HG03045 (cell line): ENCODE measurements at regions not wholly inside any gene's neighbourhood (a gene's known extent, or its start where the extent isn't known, plus 50 kb on each side); places are given as distances from the start of the nearest gene placed in this dataset.
"Not testable (repeated sequence)": the region's sequence is repeated elsewhere in the genome, so short reads cannot be mapped to it uniquely, and the experiment has no call there.

Experiments
- ATAC-seq: cut with Tn5 transposase; IDR thresholded peaks from one replicate; pipeline ENCODE4 v1.9.1; 2021; ENCODE audit warnings: mild to moderate bottlenecking, moderate library complexity; ENCODE audit not compliant: unreplicated experiment

DNA sequence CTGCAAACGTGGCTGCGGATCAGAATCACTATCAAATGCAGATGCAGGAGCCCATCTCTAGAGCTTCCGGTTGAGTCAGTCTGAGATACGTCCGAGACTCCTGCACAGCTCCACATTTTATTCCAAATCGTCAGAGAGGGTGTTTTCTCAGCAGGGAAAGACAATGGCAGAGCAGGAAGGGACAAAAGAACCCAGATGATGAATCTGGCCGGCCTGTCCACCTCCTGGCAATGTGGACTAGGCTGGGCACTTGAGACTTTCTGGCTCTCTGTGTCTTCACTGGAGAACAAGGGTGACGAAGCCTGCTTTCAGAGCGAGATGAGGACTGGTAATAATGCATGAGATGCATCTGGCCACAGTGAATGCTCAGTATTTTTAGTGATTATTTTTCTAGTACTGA, 255.9 kb upstream of the MYT1L start:
- ATAC-seq, result no peak

DNA sequence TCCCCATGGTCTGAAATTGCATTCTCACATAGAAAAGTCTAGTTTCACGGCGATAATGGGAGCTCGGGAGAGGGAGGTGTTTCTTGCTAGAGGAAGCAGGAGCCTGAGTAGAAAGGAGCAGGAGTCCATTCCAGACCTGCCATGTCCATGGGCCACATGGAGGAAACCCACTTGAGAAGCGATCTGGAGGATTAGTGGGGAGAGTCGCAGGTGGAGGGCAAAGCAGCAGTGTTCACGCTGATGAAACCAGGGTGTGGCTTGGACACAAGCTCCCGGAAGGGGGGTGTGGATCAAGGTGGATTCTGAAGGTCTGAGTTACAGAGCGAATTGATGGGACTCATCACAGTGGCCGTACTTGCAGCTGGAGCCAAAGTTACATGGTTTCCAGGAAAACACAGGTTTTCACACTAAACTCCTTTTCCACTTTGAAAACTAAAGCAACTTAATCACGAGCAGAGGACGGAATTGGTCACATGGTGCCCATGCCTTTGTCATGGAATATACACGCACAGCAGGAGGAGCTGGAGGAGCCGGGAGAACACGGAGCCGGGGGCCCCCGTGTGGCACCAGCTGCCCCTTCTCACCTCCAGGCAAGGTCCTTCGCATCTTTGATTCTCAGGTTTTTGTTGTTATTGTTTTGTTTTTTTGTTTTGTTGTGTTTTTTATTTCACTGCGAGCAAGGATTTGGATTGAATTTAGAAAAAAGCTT, 255.1 kb upstream of the MYT1L start:
- no peak for ATAC-seq

DNA sequence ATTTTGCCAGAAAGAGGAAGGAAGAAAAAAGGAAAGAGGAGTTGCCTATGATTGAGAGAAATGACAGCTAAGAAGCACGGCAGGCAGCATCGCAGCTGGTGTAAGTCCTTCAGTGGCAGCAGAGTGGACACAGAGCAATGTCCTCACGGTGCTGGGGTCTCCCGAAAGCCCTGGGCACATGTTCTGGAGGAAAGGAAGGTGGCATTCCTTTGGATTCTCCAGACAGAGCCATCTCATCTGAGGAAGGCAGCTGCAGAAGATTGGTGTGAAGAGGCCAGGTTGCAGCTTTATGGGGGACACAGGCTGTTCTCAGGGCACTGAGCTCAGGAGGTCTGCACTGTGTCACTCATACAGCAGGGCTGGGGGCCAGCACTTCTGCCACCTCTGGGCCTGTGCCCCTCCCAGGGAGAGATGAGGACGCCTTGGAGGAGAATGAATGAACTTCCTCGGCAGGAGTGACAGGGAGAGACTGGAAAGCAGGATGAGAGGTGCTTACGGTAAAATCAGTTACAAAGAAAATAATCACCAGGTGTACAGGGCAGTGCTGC, 252.0 kb upstream of the MYT1L start:
- ATAC-seq, result no peak

DNA sequence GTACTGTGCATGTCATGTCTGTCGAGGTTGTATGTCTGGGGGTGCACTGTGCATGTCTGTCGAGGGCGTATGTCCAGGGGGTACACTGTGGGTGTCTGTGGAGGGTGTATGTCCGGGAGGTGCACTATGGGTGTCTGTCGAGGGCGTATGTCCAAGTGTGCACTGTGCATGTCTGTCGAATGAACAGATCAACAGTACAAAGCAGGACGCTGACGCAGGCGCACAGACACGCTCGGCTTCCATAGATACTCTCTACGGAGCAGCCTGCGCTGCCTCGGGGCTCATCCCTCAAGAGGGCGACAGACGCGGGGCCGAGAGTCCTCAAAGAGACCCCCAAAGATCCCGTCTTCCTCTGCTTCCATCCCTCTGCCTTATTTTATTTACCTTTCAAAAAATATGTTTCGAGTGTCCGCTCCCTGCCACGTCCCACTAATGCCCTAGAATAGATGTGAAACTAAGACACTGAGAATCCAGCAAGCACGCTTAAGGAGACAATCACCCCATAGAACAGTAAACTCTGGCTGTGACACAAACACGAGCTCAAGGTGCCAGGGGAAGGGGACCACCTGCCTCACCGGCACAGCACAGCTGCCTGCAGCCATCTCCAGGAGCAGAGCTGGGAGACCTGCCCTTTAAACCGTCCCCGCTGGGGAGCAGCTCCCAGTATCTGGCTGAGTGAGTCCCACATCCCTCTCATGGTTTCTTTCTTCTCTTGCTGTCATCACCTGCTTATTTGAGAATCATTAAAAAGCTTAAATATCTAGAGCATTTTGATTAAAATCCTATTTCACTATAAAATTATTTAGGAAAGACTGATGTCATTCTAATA, 250.5 kb upstream of the MYT1L start:
- ATAC-seq, result no peak

DNA sequence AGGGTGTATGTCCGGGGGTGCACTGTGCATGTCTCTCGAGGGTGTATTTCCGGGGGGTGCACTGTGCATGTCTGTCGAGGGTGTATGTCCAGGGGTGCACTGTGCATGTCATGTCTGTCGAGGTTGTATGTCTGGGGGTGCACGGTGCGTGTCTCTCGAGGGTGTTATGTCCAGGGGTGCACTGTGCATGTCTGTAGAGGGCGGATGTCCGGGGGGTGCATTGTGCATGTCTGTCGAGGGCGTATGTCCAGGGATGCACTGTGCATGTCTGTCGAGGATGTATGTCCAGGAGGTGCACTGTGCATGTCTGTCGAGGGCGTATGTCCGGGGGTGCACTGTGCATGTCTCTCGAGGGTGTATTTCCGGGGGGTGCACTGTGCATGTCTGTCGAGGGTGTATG, 249.8 kb upstream of the MYT1L start:
- ATAC-seq, result not testable (repeated sequence)

DNA sequence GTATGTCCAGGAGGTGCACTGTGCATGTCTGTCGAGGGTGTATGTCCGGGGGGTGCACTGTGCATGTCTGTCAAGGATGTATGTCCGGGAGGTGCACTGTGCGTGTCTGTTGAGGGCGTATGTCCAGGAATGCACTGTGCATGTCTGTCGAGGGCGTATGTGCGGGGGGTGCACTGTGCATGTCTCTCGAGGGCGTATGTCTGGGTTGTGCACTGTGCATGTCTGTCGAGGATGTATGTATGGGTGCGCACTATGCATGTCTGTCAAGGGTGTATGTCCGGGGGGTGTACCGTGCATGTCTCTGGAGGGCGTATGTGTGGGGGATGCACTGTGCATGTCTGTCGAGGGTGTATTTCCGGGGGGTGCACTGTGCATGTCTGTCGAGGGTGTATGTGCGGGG, 249.3 kb upstream of the MYT1L start:
- no peak for ATAC-seq

DNA sequence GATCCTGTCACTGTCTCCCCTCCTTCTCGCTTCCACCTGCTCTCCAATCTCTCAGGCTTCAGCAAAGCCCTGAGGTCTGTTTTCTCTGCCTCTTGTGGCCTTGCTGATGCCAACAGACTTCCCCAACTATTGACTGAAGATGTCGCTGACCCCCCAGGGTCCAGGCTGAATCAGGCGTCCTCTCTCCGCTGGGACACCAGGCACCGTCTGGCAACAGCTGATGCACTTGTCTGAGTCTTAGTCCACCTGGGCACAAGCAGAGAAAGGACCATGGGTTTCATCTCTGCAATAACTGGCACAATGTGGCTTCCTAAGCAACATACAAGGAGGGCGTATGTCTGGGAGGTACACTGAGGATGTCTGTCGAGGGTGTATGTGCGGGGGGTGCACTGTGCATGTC, 248.7 kb upstream of the MYT1L start:
- ATAC-seq, result no peak

DNA sequence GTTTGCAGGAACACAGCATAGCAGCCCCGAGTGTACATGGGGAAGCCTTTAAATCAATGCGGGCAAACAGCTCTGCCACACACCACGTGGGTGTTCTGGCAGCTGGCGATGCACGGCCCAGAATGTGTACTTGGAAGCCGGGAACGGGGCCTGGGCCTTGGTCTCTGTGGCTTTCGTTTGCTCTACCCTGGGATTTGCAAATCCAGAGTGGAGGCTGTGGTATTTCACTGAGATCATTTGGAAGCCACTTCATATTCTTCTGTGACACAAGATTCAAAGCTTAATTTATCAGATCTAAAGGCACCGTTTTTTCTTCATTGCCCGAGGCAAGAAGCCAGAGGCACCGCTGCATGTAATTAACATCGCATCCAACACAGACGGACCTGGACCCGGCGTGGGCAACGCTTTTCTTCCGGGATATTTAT, 246.3 kb upstream of the MYT1L start:
- ATAC-seq, result no peak

DNA sequence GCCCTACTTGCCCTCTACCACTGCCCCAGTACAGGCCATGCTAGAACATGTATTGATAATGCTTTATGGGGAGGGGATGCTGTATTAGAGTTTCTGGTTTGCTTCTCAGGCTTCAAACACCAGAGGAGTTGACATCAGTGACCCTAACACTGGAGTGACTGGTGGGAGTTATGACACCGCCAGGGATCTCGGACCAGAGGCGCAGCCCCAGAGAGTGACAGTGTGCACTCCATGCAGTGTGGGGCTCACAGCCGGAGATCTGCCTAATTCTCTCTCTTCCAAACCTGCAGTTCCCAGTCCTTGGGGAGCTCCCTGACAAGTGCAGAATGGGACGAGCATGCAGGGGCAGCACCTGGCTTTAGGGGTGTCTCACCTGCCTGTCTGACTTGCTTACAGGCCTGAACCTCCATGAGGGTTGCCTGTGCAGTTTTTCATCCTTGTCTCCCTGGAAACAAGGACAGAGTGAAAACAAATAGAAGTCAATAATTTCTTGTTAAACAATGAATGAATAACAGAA, 244.9 kb upstream of the MYT1L start:
- no peak for ATAC-seq

DNA sequence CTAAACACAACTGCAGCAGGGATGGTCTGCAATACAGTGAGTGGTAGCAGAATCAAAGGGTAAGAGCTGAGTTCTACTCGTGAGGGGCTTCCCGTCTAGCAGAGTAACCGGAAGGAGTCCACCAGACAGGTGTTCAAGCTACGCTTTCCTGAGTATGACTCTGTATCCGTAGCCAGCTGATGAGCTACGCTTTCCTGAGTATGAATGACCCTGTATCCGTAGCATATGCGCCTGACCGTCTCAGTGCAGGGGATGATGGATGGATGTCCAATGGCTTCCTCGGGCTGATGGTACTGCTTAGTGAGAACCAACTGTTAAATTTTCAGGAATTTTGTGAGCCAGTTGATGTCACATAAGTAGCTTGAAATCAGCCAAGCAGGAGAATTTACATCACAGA, 244.1 kb upstream of the MYT1L start:
- no peak for ATAC-seq

DNA sequence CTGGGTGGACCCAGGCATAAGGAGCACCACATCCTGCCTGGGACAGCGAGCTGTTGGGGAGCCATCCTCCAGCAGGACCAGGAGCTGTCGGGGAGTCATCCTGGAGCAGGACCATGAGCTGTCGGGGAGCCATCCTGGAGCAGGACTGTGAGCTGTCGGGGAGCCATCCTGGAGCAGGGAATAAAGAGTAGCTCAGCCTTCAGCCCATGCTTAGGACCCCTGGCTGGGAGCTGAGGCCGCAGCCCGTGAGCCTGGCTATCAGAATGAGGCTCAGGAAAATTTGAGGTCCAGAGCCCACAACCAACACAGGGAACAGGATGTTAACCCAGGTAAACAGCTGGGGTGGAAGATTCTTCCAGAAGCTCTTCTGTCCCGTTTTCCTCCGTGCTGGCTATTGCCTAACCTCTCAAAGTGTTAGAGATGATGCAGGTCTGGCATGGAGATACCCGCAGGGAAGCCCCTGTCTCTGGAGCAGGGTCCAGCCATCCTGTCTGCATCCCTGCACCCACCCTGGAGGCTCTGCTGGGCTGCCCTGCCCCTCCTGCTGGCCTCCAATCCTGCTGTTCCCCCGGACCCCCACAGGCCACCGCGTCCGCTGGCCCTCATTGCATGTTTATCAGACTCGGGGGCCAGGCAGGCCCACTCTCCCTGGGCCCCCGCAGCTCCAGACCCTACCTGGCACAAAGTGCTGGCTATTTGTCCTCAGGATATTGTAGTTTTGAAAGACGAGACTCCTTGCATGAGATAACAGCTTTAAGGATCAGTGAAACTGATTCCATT, 243.5 kb upstream of the MYT1L start:
- ATAC-seq, result no peak

DNA sequence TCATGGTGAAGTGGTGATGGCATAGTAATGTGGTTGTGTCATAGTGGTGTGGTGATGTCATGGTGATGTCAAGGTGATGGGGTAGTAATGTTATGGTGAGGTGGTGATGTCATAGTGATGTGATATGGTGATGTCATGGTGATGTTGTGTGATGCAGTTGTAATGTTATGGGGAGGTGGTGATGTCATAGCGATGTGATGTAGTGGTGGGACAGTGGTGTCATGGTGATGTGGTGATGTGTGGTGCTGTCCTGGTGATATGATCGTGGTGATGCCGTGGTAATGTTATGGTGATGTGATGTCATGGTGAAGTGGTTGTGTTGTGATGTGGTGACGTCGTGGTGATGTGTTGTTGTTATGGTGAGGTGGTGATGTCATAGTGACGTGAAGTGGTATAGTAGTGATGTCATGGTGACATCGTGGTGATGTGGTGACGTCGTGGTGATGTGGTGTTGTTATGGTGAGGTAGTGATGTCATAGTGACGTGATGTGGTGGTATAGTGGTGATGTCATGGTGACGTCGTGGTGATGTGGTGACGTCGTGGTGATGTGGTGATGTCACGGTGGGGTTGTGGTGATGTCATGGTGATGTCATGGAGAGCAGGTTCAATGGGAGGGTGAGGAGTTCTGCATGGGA, 242.7 kb upstream of the MYT1L start:
- no peak for ATAC-seq

DNA sequence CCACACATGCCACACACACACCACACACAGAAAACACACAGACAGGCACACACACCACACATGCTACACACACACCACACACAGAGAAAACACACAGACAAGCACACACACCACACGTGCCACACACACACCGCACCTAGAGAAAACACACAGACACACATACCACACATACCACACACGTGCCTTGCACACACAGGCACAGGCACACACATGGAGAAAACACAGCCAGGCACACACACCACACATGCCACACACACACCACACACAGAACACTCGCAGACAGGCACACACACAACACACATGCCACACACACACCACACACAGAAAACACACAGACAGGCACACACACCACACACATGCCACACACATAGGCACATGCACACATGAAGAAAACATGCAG, 242.1 kb upstream of the MYT1L start:
- ATAC-seq, result no peak

DNA sequence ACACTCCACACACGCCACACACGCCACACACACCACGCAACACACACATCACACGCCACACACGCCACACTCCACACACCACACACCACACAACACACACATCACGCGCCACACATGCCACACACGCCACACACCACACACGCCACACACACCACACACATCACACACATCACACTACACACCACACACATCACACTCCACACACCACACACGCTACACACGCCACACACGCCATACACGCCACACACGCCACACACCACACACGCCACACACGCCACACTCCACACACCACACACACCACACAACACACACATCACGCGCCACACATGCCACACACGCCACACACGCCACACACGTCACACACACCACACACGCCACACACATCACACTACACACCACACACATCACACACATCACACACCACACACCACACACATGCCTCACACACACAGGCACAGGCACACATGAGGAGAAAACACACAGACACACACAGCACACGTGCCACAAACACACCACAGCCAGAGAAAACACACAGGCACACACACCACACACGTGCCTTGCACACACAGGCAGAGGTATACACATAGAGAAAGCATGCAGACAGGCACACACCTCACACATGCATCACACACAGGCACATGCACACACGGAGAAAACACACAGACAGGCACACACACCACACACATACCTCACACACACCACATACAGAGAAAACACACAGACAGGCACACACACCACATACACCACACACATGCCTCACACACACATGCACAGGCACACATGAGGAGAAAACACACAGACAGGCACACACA, 241.5 kb upstream of the MYT1L start:
- ATAC-seq, result no peak

DNA sequence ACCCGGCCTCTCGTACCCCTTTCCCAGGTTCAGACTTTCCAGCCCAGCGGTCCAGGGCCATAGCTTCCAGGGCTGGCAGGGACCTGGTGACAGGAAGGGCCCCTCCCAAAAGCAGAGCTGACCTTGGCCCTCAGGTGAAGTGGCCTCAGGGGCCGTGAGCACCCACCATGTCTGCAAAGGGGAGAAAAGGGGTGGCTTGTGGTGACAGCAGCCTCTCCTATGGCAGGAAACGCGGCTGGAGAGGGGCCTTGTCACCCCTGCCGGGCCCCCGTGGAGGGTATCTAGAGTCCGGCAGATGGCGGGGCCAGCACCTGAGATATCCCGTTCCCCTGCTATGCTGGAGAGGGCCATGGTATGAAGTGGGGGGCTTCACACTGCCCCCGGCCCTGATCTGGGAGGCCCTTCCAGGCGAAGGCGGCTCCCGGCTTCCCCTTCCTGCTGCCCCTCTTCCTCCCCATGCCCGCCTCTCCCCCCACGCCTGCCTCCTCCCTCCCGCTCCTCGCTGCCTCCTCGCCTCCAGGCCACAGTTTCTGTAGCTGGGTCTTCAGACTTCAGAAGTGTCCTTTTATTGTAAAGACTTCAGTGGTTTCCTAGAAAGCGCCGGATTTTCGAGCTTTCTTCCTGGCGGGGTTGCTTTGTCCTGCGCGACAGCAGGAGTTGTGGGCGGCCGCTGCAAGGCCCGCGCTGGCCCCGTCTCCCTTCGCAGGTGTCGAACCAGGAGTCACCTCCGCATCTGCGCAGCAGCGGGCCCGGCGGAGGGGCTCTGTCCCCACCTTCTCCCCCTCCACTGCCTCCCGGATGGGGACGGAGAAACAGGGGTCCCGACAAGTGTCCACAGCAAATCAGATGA, 240.5 kb upstream of the MYT1L start:
- ATAC-seq, result no peak

DNA sequence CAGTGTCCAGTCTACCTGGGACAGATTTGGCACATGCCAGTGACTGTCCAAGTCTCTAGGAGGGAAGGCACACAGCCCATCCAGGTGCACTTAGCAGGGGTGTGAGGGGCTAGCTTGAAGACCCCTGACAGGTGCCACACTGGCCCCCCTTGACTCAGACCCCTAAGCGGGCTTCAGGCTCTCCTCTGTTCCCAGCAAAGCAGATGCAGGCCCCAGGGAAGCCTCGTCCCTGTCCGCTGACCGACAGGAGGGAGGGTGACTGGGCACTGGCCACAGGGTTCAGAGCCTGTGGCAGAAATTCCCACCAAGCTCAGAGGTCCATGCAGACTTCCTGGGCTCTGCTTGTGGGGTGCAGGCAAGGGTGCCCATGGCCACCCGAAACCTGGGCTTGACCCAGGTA, 239.8 kb upstream of the MYT1L start:
- no peak for ATAC-seq

DNA sequence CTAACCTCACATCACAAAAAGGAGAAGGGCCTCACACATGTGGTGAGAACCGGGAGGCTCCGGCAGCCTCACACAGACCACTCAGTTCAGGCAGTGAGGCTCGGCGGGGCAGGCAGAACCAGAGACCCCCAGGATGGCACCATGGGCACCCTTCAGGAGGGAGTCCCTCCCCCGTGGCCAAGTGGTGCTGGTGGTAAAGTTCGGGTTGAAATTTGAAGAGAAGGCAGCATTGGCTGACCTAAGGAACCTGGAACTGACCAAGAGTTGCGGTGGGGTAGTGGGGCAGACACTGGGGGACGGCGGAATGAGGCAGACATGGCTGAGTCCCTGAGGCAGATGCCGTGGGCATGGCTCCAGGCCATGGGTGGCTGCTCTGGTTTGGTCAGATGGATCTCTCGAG, 239.3 kb upstream of the MYT1L start:
- no peak for ATAC-seq

DNA sequence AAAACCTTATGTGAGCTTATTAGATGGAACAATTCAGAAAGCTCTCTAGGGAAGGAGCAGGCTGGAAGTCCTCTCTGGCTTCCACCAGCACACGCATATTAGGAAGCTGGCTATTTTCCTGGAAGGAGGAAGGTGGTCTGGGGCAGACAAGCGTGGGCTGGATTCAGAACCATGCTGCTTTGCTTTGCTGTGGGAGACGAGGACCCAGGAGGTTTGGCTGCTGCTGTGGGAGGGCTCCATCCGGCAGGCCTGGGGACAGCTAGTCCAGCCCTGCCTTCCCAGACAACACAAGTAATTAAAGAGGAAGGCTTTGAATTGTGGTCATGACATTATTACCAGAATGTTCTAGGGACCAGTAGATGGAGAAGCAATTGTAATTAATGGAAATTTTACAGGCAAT, 238.8 kb upstream of the MYT1L start:
- ATAC-seq, result no peak

DNA sequence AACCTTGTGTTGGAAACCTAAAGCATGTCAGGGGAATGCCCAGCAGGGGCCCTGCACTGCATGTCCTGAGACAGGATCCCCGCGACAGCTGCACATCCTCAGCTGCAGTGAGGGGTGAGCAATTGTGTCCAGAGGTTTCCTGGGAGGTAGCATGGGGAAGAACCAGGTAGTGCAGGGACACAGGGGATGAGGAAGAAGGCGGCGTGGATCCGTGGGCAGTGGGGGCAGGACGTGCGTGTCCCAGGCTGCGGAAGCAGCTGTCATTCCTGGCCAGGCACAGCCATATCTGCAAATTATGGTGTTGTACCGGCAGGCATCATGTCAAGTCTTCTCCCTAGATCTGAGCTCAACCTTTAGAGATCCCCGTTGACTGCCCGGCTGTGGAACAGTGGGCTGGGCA, 238.2 kb upstream of the MYT1L start:
- no peak for ATAC-seq
